Smooth muscle cell (in vitro differentiated cells): ENCODE measurements at regions not wholly inside any gene's neighbourhood (a gene's known extent, or its start where the extent isn't known, plus 50 kb on each side); places are given as distances from the start of the nearest gene placed in this dataset.

Experiments
- DNase-seq: peaks from one replicate; lab custom pipeline; 2025; ENCODE audit not compliant: unreplicated experiment; lab: John Stamatoyannopoulos, UW
- H2AFZ ChIP-seq: fragments of 200-600 bp; sonication (generic); 2 replicates; pipeline ENCODE4 v1.6.0; 2016; ENCODE audit warnings: antibody characterized with exemption, low read depth, mild to moderate bottlenecking
- H3F3A ChIP-seq: fragments of 200-600 bp; sonication (generic); 2 replicates; pipeline ENCODE4 v1.6.0; 2017; ENCODE audit warnings: antibody characterized with exemption, low read depth
- H3K27ac ChIP-seq: fragments of 200-600 bp; sonication (generic); 2 replicates; pipeline ENCODE4 v1.5.1; 2016; ENCODE audit warnings: low read depth, mild to moderate bottlenecking
- H3K27me3 ChIP-seq: fragments of 200-600 bp; sonication (generic); 2 replicates; pipeline ENCODE4 v1.6.1; 2016; ENCODE audit warnings: low read depth, mild to moderate bottlenecking
- H3K36me3 ChIP-seq: fragments of 200-600 bp; sonication (generic); 2 replicates; pipeline ENCODE4 v1.5.1; 2016; ENCODE audit warnings: low read depth
- H3K4me1 ChIP-seq: fragments of 200-600 bp; sonication (generic); 2 replicates; pipeline ENCODE4 v1.5.1; 2016; ENCODE audit warnings: low read depth
- H3K4me2 ChIP-seq: fragments of 200-600 bp; sonication (generic); 2 replicates; pipeline ENCODE4 v1.6.0; 2016; ENCODE audit warnings: mild to moderate bottlenecking
- H3K4me3 ChIP-seq: fragments of 200-600 bp; sonication (generic); 2 replicates; pipeline ENCODE4 v1.5.1; 2016; ENCODE audit warnings: mild to moderate bottlenecking
- H3K79me2 ChIP-seq: fragments of 200-600 bp; sonication (generic); 2 replicates; pipeline ENCODE4 v1.6.0; 2016; ENCODE audit warnings: low read depth, mild to moderate bottlenecking
- H3K9ac ChIP-seq: fragments of 200-600 bp; sonication (generic); 2 replicates; pipeline ENCODE4 v1.6.0; 2016; ENCODE audit warnings: low read depth
- H3K9me3 ChIP-seq: fragments of 200-600 bp; sonication (generic); replicated peaks from 2 replicates; pipeline ENCODE4 v1.5.1; 2016; ENCODE audit warnings: low read depth
- H4K20me1 ChIP-seq: fragments of 200-600 bp; sonication (generic); 2 replicates; pipeline ENCODE4 v1.6.0; 2016; ENCODE audit warnings: low read depth
- WGBS: methylation state at CpG from one replicate; pipeline ENCODE4 v1.1.7; 2016; ENCODE audit warnings: low lambda C conversion rate; 5-methylcytosine and 5-hydroxymethylcytosine counted together
- TF ChIP-seq, protein P1 (sequence below): fragments of 200-600 bp; sonication (generic); IDR thresholded peaks from 2 replicates; pipeline ENCODE4 v1.5.1; 2017; ENCODE audit warnings: borderline replicate concordance, mild to moderate bottlenecking, antibody characterized with exemption; ENCODE audit not compliant: insufficient read depth, poor library complexity, severe bottlenecking

DNA sequence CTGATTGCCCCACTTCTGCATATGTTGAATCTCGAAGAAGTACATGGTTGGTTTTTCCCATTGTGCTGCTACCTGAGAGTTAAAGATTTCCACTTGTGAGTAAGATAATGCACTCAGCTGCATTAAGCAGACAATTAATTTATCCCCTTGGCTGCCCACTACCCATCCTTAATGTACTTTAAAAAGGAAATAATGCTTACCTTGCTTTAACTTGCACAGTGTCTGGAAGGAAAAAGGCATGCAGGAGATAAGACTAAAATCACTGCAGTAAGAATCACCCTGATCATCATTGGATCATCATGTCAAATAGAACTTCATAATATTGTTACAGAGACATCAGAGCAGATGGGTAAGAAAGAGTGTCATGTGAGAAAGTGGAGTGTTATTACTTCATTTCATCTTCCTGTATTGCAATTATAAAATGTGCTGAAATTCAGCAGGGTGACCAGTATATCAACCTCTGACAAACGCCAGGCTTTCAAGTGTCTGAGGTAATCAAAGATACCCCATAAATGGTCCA is 207.3 kb upstream of the PIK3C3 start:
- no peaks in the 10 kb centered on the region for H4K20me1 ChIP-seq
- no peak overlapping the region for H2AFZ ChIP-seq
- 83% methylated on average over 2 of the region's 2 CpGs for WGBS
- no peaks in the 10 kb centered on the region for H3K36me3 ChIP-seq
- H3F3A ChIP-seq, result no peaks in the 10 kb centered on the region
- no peaks in the 10 kb centered on the region for H3K79me2 ChIP-seq
- DNase-seq, result no peak
- H3K27ac ChIP-seq, result no peak overlapping the region
- no peaks in the 10 kb centered on the region for H3K27me3 ChIP-seq
- no peak overlapping the region for H3K4me2 ChIP-seq
- H3K4me3 ChIP-seq, result no peak overlapping the region
- no peak overlapping the region for H3K9ac ChIP-seq
- no peaks in the 10 kb centered on the region for H3K9me3 ChIP-seq
- peaks cover 17% of the 10 kb centered on the region for H3K4me1 ChIP-seq
- TF ChIP-seq, protein P1, sequence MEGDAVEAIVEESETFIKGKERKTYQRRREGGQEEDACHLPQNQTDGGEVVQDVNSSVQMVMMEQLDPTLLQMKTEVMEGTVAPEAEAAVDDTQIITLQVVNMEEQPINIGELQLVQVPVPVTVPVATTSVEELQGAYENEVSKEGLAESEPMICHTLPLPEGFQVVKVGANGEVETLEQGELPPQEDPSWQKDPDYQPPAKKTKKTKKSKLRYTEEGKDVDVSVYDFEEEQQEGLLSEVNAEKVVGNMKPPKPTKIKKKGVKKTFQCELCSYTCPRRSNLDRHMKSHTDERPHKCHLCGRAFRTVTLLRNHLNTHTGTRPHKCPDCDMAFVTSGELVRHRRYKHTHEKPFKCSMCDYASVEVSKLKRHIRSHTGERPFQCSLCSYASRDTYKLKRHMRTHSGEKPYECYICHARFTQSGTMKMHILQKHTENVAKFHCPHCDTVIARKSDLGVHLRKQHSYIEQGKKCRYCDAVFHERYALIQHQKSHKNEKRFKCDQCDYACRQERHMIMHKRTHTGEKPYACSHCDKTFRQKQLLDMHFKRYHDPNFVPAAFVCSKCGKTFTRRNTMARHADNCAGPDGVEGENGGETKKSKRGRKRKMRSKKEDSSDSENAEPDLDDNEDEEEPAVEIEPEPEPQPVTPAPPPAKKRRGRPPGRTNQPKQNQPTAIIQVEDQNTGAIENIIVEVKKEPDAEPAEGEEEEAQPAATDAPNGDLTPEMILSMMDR, result no peak

DNA sequence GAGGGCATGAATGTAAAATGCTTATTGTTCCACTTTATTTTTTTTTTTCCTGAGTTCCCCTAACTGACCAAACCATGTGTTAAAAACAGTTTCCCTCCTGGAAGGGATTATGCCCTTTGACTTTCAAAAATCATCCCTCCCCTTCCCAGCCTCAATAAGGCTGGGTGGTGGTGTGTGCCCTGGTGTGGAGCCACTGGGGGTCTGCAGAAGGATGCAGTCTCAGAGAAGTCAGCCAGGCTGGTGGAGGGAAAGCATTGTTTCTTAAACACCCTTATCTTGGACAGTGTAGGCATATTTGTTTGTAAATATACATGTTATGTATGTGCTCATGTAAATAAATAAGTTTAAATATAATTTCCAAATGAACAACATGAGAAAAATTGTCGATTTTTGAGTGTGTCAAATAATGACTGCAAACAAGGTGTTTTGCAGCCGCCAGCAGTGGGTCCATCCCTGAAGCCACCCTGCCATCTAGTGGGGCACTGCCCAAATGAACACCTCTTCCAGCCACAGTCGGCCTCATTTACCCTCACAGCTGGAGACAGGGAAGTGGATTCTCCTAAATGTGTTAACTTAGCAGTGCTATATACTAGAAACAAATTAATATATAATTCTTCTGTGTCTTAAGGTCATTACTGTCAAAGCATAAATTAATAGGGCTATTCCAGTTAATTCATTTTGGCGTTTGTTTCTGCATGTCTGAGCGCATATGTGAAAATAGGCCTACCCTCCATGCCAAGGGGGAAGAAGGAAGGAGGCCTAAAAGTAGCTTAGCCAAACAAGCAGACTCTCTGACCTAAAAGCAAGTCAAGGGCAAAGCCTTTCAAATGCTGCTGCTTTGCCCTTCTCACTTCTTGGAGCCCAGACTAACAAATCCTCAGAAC is 209.6 kb upstream of the PIK3C3 start:
- H4K20me1 ChIP-seq, result no peaks in the 10 kb centered on the region
- H2AFZ ChIP-seq, result peak overlapping the region; percentile 90
- no peak overlapping the region for H3K9ac ChIP-seq
- TF ChIP-seq, protein P1, result peak; percentile 83
- WGBS, result 41% methylated on average over 5 of the region's 5 CpGs
- peak; percentile 3 for DNase-seq
- no peaks in the 10 kb centered on the region for H3K9me3 ChIP-seq
- H3F3A ChIP-seq, result no peaks in the 10 kb centered on the region
- H3K4me2 ChIP-seq, result peak overlapping the region; percentile 70
- no peak overlapping the region for H3K27ac ChIP-seq
- H3K79me2 ChIP-seq, result no peaks in the 10 kb centered on the region
- no peak overlapping the region for H3K4me3 ChIP-seq
- no peaks in the 10 kb centered on the region for H3K36me3 ChIP-seq
- H3K27me3 ChIP-seq, result no peaks in the 10 kb centered on the region
- peaks cover 17% of the 10 kb centered on the region for H3K4me1 ChIP-seq

DNA sequence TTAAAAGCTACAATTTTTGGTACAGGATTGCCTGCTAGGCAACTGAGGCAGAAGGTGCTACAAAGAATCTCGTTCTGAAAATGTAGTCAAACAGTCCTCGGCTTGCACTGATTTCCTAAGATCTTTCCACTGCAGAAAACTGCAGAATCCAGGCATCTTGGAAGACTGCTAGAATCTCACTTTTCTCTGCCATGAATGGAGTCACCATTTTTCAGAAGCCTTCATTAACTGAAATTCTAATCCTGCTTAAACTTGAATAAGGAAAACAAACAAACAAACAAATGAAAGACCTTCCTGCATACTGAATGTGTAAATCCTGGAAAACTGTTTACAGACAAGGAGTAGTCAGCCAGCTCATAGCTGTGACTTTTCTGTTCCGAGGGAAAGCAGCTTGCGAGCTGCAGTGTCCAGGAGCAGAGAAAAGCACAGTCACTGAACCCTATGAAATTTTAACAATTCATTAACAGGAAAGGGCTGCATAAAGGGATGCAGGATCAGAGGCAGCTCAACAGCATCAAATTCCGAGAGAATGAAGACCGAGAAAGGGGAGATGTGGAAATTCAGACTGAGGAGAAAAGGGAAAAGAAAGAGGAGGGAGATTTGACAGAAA is 210.5 kb upstream of the PIK3C3 start:
- H3K27ac ChIP-seq, result no peak overlapping the region
- H3K4me3 ChIP-seq, result peak overlapping the region; percentile 9
- H3K27me3 ChIP-seq, result no peaks in the 10 kb centered on the region
- TF ChIP-seq, protein P1, result no peak
- H4K20me1 ChIP-seq, result no peaks in the 10 kb centered on the region
- H3K9ac ChIP-seq, result no peak overlapping the region
- 16% methylated on average over 6 of the region's 6 CpGs for WGBS
- no peaks in the 10 kb centered on the region for H3K9me3 ChIP-seq
- no peak for DNase-seq
- H3K79me2 ChIP-seq, result no peaks in the 10 kb centered on the region
- H3K36me3 ChIP-seq, result no peaks in the 10 kb centered on the region
- H3K4me1 ChIP-seq, result peaks cover 17% of the 10 kb centered on the region
- H2AFZ ChIP-seq, result peak overlapping the region; percentile 90
- peak overlapping the region; percentile 70 for H3K4me2 ChIP-seq
- no peaks in the 10 kb centered on the region for H3F3A ChIP-seq
